ENCODE measurements at regions not wholly inside any gene's neighbourhood (a gene's known extent, or its start where the extent isn't known, plus 50 kb on each side); places are given as distances from the start of the nearest gene placed in this dataset.

DNA sequence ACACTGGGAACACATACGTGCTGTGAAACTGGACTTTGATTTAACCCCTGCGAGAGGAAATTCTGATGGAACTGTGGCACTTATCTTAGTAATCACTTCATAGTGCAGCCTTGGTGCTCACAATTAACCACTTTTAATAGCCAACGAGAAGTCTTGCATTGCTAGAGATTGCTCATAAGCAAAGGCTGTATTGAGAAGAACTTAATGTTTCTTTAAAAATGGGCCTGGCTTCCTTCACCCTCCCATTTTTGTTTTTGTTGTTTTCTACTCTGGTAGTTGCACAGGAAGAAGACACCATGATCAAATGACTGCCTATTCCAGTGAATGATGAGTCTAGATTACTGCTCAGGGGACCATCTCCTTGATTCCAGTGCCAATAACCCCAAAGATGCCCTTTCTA lies 52.5 kb upstream of the NKAP start:
- H3K4me3 Mint-ChIP-seq: no peak overlapping the region
- TF ChIP-seq, protein P1, sequence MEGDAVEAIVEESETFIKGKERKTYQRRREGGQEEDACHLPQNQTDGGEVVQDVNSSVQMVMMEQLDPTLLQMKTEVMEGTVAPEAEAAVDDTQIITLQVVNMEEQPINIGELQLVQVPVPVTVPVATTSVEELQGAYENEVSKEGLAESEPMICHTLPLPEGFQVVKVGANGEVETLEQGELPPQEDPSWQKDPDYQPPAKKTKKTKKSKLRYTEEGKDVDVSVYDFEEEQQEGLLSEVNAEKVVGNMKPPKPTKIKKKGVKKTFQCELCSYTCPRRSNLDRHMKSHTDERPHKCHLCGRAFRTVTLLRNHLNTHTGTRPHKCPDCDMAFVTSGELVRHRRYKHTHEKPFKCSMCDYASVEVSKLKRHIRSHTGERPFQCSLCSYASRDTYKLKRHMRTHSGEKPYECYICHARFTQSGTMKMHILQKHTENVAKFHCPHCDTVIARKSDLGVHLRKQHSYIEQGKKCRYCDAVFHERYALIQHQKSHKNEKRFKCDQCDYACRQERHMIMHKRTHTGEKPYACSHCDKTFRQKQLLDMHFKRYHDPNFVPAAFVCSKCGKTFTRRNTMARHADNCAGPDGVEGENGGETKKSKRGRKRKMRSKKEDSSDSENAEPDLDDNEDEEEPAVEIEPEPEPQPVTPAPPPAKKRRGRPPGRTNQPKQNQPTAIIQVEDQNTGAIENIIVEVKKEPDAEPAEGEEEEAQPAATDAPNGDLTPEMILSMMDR (IDR thresholded peaks at IDR 0.05; ENCODE audit: unreplicated experiment): no peak
- H3K27ac Mint-ChIP-seq: no peak overlapping the region
- peaks cover 14% of the 10 kb centered on the region for H3K4me1 Mint-ChIP-seq
- no peak for DNase-seq (ENCODE audit: low spot score in 2 of 2, unreplicated experiment in 2 of 2)
- peaks cover 4% of the 10 kb centered on the region for H3K9me3 Mint-ChIP-seq
- H3K27me3 Mint-ChIP-seq (ENCODE audit: low read depth): peaks cover 94% of the 10 kb centered on the region
- no peaks in the 10 kb centered on the region for H3K36me3 Mint-ChIP-seq
